ENCODE measurements at regions not wholly inside any gene's neighbourhood (a gene's known extent, or its start where the extent isn't known, plus 50 kb on each side); places are given as distances from the start of the nearest gene placed in this dataset.

DNA sequence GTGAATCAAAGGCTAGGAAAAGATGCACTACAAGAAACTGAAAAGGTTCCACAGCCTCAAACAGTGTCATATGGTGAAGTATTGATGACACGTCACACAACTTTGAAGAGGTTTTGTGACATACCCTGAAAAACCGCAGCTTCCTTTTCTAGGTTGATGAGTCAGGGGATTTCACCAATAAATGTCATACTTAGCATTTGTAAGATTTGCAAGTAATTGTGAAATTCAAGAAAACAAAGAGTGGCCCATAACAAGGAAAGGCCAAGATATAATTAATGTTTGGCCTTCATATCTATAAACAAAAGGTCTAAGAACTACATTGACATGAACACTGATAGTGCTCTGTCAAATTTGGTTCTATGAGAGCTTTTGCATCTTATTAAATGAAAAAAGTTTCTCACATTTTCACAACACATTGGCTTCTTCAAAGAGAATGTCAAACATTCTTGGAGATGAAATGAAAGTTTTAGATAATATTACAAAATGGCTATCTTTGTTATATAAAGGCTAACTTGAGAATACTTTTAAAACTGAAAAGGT, 62.0 kb upstream of the NAMPT start:
- TF ChIP-seq CEBPB (IDR thresholded peaks at IDR 0.05), result no peak
- TF ChIP-seq, protein P1, sequence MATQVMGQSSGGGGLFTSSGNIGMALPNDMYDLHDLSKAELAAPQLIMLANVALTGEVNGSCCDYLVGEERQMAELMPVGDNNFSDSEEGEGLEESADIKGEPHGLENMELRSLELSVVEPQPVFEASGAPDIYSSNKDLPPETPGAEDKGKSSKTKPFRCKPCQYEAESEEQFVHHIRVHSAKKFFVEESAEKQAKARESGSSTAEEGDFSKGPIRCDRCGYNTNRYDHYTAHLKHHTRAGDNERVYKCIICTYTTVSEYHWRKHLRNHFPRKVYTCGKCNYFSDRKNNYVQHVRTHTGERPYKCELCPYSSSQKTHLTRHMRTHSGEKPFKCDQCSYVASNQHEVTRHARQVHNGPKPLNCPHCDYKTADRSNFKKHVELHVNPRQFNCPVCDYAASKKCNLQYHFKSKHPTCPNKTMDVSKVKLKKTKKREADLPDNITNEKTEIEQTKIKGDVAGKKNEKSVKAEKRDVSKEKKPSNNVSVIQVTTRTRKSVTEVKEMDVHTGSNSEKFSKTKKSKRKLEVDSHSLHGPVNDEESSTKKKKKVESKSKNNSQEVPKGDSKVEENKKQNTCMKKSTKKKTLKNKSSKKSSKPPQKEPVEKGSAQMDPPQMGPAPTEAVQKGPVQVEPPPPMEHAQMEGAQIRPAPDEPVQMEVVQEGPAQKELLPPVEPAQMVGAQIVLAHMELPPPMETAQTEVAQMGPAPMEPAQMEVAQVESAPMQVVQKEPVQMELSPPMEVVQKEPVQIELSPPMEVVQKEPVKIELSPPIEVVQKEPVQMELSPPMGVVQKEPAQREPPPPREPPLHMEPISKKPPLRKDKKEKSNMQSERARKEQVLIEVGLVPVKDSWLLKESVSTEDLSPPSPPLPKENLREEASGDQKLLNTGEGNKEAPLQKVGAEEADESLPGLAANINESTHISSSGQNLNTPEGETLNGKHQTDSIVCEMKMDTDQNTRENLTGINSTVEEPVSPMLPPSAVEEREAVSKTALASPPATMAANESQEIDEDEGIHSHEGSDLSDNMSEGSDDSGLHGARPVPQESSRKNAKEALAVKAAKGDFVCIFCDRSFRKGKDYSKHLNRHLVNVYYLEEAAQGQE (IDR thresholded peaks at IDR 0.05; ENCODE audit: low read depth), result no peak
- TF ChIP-seq EP300 (IDR thresholded peaks at IDR 0.05; ENCODE audit: borderline replicate concordance), result no peak
- TF ChIP-seq MAX (IDR thresholded peaks at IDR 0.05), result no peak
